Myocyte (in vitro differentiated cells): ENCODE measurements at regions not wholly inside any gene's neighbourhood (a gene's known extent, or its start where the extent isn't known, plus 50 kb on each side); places are given as distances from the start of the nearest gene placed in this dataset.

Experiments used
- DNase-seq: peaks from one replicate; pipeline ENCODE4 v3.0.0-alpha.2; 2012; ENCODE audit warnings: low read depth

GRCh38 chr6:122524056-122524455 lies 52.4 kb upstream of the SERINC1 start:
- DNase-seq: no peak

GRCh38 chr6:122530440-122531046 lies 58.9 kb upstream of the SERINC1 start:
- peak; percentile 81 for DNase-seq

GRCh38 chr6:122548281-122548680 lies 61.9 kb upstream of the PKIB start:
- DNase-seq: no peak

DNA sequence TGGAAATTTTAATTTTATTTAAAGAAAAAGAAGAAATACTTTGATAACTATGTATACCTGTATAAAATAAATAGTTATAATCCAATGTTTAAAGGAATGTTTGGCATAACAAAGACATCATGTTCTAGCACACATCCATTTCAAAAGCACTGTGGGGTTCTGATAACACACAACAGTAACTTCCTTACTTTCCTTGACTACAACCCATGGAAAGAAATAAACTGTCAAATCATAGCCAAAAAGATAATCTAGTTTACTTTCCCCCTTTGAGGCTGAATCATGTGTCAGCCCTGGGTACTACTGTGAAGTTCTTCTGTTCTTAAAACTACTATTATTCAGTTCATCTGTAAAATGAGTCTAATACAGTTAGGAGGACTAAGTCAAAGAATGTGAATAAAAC lies 61.4 kb upstream of the PKIB start:
- no peak for DNase-seq

- DNase-seq: peak; percentile 90
These were observed 56.5 kb upstream of the PKIB start for GRCh38 chr6:122553697-122554096.

- DNase-seq: no peak
These were observed 54.6 kb upstream of the PKIB start for GRCh38 chr6:122555561-122555960.

DNA sequence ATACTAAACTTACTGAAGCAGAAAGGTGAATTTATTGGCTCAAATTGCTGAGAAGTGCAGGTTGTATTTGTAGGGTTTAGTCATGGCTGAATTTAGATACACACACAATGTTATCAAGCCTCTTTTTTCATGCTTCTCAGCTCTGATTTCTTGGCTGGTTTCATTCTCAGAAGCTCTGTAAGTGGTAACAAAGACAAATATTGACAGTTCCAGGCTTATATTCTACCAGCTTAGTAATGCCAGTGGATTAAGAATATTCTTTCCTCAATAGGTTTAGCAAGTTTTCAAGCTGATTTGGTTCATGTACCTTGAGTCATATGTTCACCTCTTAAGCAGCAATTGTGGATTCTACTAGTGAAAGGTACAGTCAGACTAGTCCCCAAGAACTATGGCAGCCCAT lies 52.1 kb upstream of the PKIB start:
- no peak for DNase-seq
